Psoas muscle (tissue), 7 donors: ENCODE measurements at regions not wholly inside any gene's neighbourhood (a gene's known extent, or its start where the extent isn't known, plus 50 kb on each side); places are given as distances from the start of the nearest gene placed in this dataset.

ENCODE experiments used
- ATAC-seq, 4 donors: fragments of 200-7000 bp; cut with Tn5 transposase; one replicate each; pipeline ENCODE4 v1.9.1; 2020; ENCODE audit warnings: moderate library complexity in 3 of 4, mild to moderate bottlenecking in 2 of 4
- DNase-seq, 2 donors: peaks; one replicate each; pipeline ENCODE4 v3.0.0-alpha.2; 2020
- H3K27ac ChIP-seq: fragments of 200-600 bp; one replicate; pipeline ENCODE4 v1.8.0; 2022
- H3K27me3 ChIP-seq, 3 donors: fragments of 200-600 bp in 1 of 3; one replicate each; pipeline versions ENCODE4 v1.6.1 to v1.8.0; 2013 to 2022; ENCODE audit warnings: low read length in 2 of 3, mild to moderate bottlenecking in 2 of 3, moderate library complexity in 1 of 3; ENCODE audit not compliant: insufficient read depth in 3 of 3
- H3K36me3 ChIP-seq, 2 donors: fragments of 200-600 bp in 1 of 2; one replicate each; pipeline versions ENCODE4 v1.6.1 to v1.8.0; 2013 to 2022; ENCODE audit warnings: low read depth in 1 of 2, mild to moderate bottlenecking in 1 of 2, moderate library complexity in 1 of 2; ENCODE audit not compliant: insufficient read depth in 1 of 2
- H3K4me1 ChIP-seq: fragments of 200-600 bp; one replicate; pipeline ENCODE4 v1.8.0; 2022
- H3K4me3 ChIP-seq: fragments of 200-600 bp; one replicate; pipeline ENCODE4 v1.8.0; 2022; ENCODE audit warnings: mild to moderate bottlenecking
- H3K9me3 ChIP-seq: fragments of 200-600 bp; one replicate; pipeline ENCODE4 v1.8.0; 2022
- WGBS, 3 donors: extraction: QIAGEN DNeasy Blood & Tissue Kit; methylation state at CpG; one replicate each; pipeline versions ENCODE4 v1.1.6 to v1.1.7; 2013; 5-methylcytosine and 5-hydroxymethylcytosine counted together
- intact Hi-C, 2 donors: fragments of 100-400 bp; cut with DNase I; formaldehyde crosslinking; loops; one replicate each; pipeline versions ENCODE4 v1.11.0 to v1.14.2; 2022
- TF ChIP-seq, protein P1 (sequence below): fragments of 200-600 bp; IDR thresholded peaks from one replicate; pipeline ENCODE4 v1.8.0; 2022; ENCODE audit warnings: antibody characterized with exemption
- donor health status: healthy with polysubstance abuse.
- donor health status: DM: no; HTN: no; CAD: no; lungs with moderate emphysema.
- donor health status: Bipolar disorder and iron deficiency.
- donor health status: healthy.
- donor health status: DM: yes; HTN: yes; CAD: no.
- donor health status: DM: no; HTN: no; CAD: no.
- donor health status: DM: yes; HTN: yes; CAD: no.

DNA sequence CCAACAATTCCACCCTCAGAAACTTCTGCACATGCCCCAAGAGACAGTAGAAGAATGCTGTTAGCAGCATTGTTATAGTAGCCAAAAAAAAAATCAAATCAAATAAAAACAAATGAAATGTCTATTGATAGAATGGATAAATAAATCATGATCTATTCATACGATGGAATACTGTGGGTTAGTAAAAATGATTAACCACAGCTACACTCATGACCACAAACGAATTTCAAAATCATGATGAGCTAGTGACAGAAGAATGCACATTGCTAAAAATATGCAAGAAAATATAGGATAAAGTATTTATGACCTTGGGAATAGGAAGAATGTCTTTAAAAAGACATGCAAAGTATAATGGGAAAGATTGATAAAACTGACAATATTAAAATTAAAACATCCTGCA lies 57.5 kb upstream of the ACAN start:
- no peak for DNase-seq
- Histone ChIP-seq H3K9me3 (no peaks in the 10 kb centered on the region), H3K27ac (no peak overlapping the region), H3K4me3 (no peak overlapping the region), H3K27me3 (peaks cover 0 to 25% (median 2%) of the 10 kb centered on the region in 3 donors), H3K36me3 (no peaks in the 10 kb centered on the region), H3K4me1 (no peaks in the 10 kb centered on the region)
- 41 to 58% (median 46%) methylated on average over 2 of the region's 2 CpGs for WGBS, 3 donors
- intact Hi-C loops, result no loop called here
- TF ChIP-seq, protein P1, sequence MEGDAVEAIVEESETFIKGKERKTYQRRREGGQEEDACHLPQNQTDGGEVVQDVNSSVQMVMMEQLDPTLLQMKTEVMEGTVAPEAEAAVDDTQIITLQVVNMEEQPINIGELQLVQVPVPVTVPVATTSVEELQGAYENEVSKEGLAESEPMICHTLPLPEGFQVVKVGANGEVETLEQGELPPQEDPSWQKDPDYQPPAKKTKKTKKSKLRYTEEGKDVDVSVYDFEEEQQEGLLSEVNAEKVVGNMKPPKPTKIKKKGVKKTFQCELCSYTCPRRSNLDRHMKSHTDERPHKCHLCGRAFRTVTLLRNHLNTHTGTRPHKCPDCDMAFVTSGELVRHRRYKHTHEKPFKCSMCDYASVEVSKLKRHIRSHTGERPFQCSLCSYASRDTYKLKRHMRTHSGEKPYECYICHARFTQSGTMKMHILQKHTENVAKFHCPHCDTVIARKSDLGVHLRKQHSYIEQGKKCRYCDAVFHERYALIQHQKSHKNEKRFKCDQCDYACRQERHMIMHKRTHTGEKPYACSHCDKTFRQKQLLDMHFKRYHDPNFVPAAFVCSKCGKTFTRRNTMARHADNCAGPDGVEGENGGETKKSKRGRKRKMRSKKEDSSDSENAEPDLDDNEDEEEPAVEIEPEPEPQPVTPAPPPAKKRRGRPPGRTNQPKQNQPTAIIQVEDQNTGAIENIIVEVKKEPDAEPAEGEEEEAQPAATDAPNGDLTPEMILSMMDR, result no peak
- no peak for ATAC-seq

DNA sequence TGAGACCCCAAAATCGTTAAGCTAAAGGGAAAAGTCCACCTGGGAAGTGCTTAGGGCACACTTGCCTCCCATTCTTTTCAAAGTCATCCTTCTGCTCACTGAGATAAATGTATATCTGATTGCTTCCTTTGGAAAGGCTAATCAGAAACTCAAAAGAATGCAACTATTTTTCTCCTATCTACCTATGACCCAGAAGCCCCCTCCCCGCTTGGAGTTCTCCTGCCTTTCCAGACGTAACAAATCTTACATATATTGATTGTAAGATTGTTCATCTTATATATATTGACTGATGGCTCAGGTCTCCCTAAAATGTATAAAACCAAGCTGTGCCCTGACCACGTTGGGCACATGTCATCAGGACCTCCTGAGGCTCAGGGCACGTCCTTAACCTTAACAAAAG lies 56.8 kb upstream of the ACAN start:
- Histone ChIP-seq H3K9me3 (no peaks in the 10 kb centered on the region), H3K27ac (no peak overlapping the region)
- 68 to 76% (median 69%) methylated on average over 5 of the region's 5 CpGs for WGBS, 3 donors

DNA sequence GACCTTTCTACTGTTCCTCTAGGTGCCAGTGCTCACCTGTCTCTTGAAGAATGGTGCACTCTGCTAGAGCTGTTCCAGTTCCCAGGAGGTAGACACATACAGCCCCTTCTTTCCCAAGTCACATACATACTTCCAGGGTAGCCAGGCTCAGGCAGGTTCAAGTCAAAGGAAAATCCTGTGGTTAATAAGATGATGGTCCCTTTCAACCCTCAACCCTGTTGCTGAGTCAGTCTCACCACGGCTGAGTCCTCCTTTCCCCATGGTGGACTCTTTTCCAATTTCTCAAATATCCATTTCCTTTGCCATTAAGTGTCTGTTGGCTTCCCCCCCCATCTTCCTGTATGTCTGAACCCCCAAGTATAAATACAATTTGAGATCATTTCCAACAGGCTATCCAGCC lies 56.1 kb upstream of the ACAN start:
- ATAC-seq (no peak), DNase-seq (no peak)
- intact Hi-C loops, result no loop called here
- TF ChIP-seq, protein P1, result no peak
- no peak overlapping the region for H3K27ac ChIP-seq
- no peaks in the 10 kb centered on the region for H3K36me3 ChIP-seq
- no peaks in the 10 kb centered on the region for H3K9me3 ChIP-seq
- no peaks in the 10 kb centered on the region for H3K4me1 ChIP-seq
- H3K27me3 ChIP-seq, result peaks cover 0 to 12% (median 1%) of the 10 kb centered on the region in 3 donors
- H3K4me3 ChIP-seq, result no peak overlapping the region
- WGBS, 3 donors, result 36 to 54% (median 50%) methylated on average over 1 of the region's 1 CpG

More for the DNA sequence above, 56.8 kb upstream of the ACAN start:
- H3K4me1 ChIP-seq, result no peaks in the 10 kb centered on the region
- H3K36me3 ChIP-seq, result no peaks in the 10 kb centered on the region
- intact Hi-C loops, result no loop called here
- DNase-seq (no peak), ATAC-seq (no peak)
- H3K27me3 ChIP-seq, result peaks cover 0 to 17% (median 2%) of the 10 kb centered on the region in 3 donors
- no peak overlapping the region for H3K4me3 ChIP-seq
- TF ChIP-seq, protein P1, result no peak

DNA sequence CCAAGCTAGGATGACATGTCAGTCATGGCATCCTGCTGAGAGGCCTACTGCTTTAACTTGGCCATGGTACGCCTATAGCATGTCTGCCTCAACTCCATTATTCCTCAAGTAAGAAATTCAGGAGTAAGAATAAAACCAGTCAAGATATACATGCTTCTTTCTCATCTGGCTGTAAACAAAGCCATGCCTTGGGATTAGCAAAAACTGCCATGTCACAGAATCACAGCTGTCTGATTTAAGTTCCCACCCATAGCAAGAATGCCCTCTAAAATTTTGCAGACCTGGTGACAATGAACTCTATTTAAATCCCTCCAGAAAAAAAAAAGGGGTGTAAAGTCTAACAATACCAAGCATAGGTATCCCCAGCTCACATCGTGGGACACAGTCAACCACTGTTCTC lies 55.6 kb upstream of the ACAN start:
- Histone ChIP-seq H3K9me3 (no peaks in the 10 kb centered on the region), H3K4me1 (no peaks in the 10 kb centered on the region), H3K27ac (no peak overlapping the region), H3K36me3 (no peaks in the 10 kb centered on the region), H3K27me3 (peaks cover 0 to 8% (median 0%) of the 10 kb centered on the region in 3 donors), H3K4me3 (no peak overlapping the region)
- intact Hi-C loops, result no loop called here
- TF ChIP-seq, protein P1, result no peak
- 56 to 76% (median 66%) methylated on average over 2 of the region's 2 CpGs for WGBS, 3 donors
- DNase-seq (no peak), ATAC-seq (no peak)

DNA sequence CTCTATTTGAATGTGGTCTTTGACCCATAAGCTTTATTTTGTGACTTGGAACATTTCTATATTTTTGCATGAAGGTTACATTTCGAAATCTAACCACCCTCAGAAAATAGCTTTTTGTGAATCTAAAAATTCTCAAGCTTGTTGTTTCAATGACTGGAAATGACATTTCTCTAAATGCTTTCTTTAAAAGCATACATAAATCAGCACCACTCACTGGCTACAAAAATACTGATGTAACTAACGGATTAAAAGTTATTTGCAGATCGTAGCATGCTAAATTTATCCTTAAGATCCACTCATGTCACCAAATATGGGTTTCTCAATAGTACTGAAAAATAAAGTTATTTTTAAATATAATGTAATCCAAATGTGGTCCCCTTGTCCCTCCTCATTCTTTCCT lies 55.2 kb upstream of the ACAN start:
- Histone ChIP-seq H3K27me3 (peaks cover 0 to 4% (median 0%) of the 10 kb centered on the region in 3 donors), H3K9me3 (no peaks in the 10 kb centered on the region), H3K27ac (no peak overlapping the region), H3K4me3 (no peak overlapping the region), H3K4me1 (no peaks in the 10 kb centered on the region), H3K36me3 (no peaks in the 10 kb centered on the region)
- intact Hi-C loops, result no loop called here
- DNase-seq, result no peak
- TF ChIP-seq, protein P1, result no peak
- 47 to 55% (median 48%) methylated on average over 3 of the region's 3 CpGs for WGBS, 3 donors
- no peak for ATAC-seq
